ENCODE measurements at regions not wholly inside any gene's neighbourhood (a gene's known extent, or its start where the extent isn't known, plus 50 kb on each side); places are given as distances from the start of the nearest gene placed in this dataset.
"Not testable (repeated sequence)": the region's sequence is repeated elsewhere in the genome, so short reads cannot be mapped to it uniquely, and the experiment has no call there.

GRCh38 chr4:174037049-174037448 lies 246.4 kb downstream of the FBXO8 start:
- ATAC-seq (ENCODE audit: poor library complexity), result no peak
- DNase-seq, result no peak
- intact Hi-C loops (cut with DNase I), result no loop called here

- intact Hi-C loops (cut with DNase I), result no loop called here
- DNase-seq (peak; percentile 37), ATAC-seq (ENCODE audit: poor library complexity) (no peak)
These were observed 246.9 kb downstream of the FBXO8 start for GRCh38 chr4:174036576-174036975.

DNA sequence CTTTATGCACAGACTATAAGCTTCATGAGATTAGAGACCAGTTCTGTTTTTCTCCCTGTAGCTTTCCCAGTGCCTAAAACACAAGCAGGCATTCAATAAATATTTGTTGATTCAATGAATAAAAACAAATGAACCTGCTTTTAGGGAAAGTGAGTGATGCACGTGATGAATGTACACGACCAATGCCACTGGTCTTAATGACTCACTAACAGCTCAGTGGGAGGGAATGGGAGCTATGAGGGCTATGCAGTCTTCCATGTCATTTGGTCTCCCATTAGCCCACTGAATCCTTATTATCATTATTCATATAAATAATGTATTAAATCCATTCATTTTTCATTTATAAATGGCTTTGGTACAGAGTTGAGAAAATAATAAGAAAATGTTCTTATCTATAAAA lies 247.4 kb downstream of the FBXO8 start:
- no peak for ATAC-seq (ENCODE audit: poor library complexity)
- no peak for DNase-seq
- intact Hi-C loops (cut with DNase I), result no loop called here

GRCh38 chr4:174023641-174024040 lies 259.8 kb downstream of the FBXO8 start:
- DNase-seq (no peak), ATAC-seq (ENCODE audit: poor library complexity) (no peak)
- intact Hi-C loops (cut with DNase I), result no loop called here

DNA sequence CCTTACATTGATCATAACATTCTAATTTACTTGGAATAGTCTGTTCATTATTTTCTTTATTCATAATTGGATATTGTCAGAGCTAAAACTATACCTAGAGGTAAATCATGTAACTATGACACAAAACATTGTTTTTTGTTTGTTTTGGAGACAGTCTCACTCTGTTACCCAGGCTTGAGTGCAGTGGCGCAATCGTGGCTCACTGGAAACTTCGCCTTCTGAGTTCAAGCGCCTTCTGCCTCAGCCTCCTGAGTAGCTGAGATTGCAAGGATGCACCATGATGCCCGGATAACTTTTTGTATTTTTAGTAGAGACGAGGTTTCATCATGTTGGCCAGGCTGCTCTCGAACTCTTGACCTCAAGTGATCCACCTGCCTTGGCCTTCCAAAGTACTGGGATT lies 265.2 kb downstream of the FBXO8 start:
- DNase-seq (no peak), ATAC-seq (ENCODE audit: poor library complexity) (no peak)
- intact Hi-C loops (cut with DNase I), result no loop called here

DNA sequence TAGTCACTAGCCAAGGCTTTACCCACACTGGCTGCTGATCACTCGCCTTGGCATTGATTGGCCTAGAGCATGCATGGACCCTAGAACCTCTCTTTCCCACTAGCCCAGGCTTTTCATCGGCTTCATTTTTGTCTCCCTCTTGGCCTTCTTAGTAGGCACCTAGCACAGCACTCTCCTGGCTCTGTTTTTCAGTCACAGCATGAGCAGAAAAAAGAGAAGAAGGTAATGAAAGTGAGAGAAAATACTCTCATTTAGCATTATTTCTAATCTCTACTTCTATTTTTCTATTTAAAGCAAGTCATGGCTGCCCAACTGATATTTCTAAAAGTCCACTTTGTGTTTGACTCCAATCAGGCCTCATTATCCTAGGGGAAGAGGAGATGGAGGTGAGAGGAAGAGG lies 267.2 kb downstream of the FBXO8 start:
- ATAC-seq (ENCODE audit: poor library complexity) (no peak), DNase-seq (no peak)
- intact Hi-C loops (cut with DNase I), result no loop called here

GRCh38 chr4:174012886-174013259 lies 270.6 kb downstream of the FBXO8 start:
- DNase-seq (no peak), ATAC-seq (ENCODE audit: poor library complexity) (no peak)
- intact Hi-C loops (cut with DNase I), result no loop called here

- DNase-seq (no peak), ATAC-seq (ENCODE audit: poor library complexity) (peak; percentile 87)
- intact Hi-C loops (cut with DNase I), result no loop called here
These were observed 271.2 kb downstream of the FBXO8 start for GRCh38 chr4:174012135-174012885.

- no peak for DNase-seq
- intact Hi-C loops (cut with DNase I), result no loop called here
- ATAC-seq (ENCODE audit: poor library complexity), result no peak
These were observed 272.9 kb downstream of the FBXO8 start for GRCh38 chr4:174010547-174010946.

DNA sequence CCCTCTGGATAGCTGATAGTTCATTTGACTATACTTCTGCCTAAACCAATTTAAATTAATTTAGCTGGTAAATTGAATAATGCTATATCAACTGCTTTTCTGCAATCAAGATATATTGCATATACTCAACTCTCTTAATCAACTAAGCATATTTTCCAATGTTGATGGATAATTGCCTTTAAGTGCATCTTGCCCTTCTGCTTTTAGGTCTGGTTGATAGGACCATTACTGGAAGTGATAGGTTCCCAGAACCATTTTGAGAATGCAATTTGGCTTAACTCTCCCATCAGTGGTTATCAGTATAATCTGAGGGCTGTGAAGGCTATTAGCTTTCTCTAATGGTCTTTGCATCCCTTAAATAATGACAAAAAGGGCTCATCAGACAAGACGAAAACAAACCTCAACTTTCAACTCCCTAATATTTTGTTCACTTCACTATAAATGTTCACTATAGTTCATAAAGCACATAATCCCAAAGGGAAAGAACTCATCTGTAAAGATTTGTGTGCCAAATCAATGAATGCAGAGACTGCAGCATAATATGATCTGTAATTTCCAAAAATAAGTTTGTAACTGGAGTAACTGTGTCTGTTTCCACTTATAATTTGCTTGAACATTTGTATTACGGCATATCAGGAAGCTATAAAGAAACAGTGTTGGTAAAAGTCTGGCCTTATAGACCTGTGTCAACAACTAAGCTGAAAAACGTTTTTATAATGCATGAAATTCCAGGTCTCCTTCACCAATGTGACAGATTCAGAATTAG lies 273.6 kb downstream of the FBXO8 start:
- intact Hi-C loops (cut with DNase I), result no loop called here
- no peak for DNase-seq
- ATAC-seq (ENCODE audit: poor library complexity), result no peak

GRCh38 chr4:174005422-174005821 lies 278.0 kb downstream of the FBXO8 start:
- DNase-seq (no peak), ATAC-seq (ENCODE audit: poor library complexity) (peak; percentile 88)
- intact Hi-C loops (cut with DNase I), result no loop called here

DNA sequence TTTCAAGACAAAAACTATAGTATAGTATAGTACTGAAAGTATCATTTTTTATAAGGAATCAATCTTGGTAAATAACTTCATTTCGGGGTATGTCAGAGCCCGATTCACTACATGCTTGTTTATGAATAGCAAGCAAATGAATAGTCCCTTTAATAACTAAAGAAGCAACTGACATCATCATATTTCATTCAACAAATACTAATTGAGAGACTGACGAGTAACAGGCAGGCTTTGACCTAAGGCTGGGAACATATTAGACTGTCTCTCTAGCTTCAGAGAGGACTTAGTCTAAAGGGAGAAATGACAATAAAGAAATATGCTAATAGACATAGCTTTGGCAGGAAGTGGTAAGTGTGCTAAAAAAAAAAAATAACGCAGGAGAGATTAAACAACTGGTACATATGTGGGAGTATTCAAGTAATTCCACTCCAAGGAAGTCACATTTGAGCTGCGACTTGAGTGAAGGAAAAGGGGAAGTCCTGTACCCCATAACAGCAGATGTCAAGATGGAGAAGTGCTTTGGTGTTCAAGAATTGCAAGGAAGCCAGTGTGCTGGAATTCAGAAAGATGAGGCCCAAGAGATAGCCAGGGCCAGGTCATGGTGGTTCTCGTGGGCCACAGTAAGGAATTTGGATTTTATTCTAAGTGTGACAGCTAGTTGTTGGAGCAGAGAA lies 284.9 kb downstream of the FBXO8 start:
- intact Hi-C loops (cut with DNase I), result no loop called here
- no peak for DNase-seq
- no peak for ATAC-seq (ENCODE audit: poor library complexity)

DNA sequence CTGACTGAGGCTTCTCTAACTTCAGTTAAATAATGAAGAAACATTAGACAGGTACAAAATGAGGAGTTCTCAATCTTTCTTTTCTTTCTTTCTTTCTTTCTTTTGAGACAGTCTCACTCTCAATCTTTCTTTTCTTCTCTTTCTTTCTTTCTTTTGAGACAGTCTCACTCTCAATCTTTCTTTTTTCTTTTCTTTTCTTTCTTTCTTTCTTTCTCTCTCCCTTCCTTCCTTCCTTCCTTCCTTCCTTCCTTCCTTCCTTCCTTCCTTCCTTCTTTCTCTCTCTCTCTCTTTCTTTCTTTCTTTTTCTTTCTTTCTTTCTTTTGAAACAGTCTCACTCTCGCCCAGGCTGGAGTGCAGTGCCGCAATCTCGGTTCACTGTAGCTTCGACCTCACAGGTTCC lies 287.7 kb downstream of the FBXO8 start:
- intact Hi-C loops (cut with DNase I); ATAC-seq (ENCODE audit: poor library complexity); DNase-seq: not testable (repeated sequence)

- intact Hi-C loops (cut with DNase I), result loop anchor here (2.0 kb wide), 1 partner anchor 485 kb away; no protein-coding TSS in a partner anchor
- ATAC-seq (ENCODE audit: poor library complexity) (no peak), DNase-seq (no peak)
These were observed 291.7 kb downstream of the FBXO8 start for GRCh38 chr4:173991814-173992213.

- peak; percentile 26 for ATAC-seq (ENCODE audit: poor library complexity)
- intact Hi-C loops (cut with DNase I), result loop anchor here (2.0 kb wide), 1 partner anchor 485 kb away; no protein-coding TSS in a partner anchor
- DNase-seq, result no peak
These were observed 292.2 kb downstream of the FBXO8 start for GRCh38 chr4:173991316-173991715.

GRCh38 chr4:173990869-173991210 lies 292.6 kb downstream of the FBXO8 start:
- DNase-seq, result peak; percentile 84
- ATAC-seq (ENCODE audit: poor library complexity), result peak; percentile 98
- intact Hi-C loops (cut with DNase I), result loop anchor here (2.0 kb wide), 1 partner anchor 484 kb away; no protein-coding TSS in a partner anchor

DNA sequence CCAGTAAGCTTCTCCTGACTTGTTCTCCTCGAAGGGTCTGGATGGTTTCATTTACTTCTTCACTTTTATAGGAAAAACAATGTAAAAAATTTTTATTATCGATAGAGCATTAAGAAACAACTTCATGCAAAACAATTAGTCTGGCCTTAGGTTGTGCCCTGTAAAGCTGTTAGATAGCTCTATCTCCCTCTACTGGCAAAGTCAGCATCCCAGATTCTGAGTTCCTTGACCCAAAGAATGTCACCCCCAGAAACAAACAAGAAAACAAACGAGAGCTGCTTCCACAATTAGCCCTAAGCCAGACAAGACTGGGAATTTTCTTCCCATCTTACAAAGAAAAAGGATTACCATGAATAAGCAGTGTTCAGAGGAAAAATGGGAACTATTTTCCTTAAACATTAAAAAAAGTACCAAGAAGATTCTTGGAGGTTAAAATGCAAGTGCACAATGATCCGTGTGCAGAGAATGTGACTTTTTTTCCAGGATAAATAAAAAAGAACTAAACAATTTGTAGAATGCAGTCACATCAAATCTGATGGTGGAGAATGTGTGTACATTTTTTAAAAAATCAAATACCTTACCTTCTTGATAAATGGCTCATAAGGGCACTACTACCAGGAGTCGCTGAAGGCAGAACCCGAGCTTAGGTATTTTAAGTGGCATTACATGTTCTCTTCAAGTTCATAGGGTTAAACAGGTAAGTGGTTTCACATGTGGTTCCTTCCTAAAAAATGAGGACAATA lies 293.2 kb downstream of the FBXO8 start:
- DNase-seq, result no peak
- intact Hi-C loops (cut with DNase I), result loop anchor here (2.0 kb wide), 1 partner anchor 483 kb away; no protein-coding TSS in a partner anchor

DNA sequence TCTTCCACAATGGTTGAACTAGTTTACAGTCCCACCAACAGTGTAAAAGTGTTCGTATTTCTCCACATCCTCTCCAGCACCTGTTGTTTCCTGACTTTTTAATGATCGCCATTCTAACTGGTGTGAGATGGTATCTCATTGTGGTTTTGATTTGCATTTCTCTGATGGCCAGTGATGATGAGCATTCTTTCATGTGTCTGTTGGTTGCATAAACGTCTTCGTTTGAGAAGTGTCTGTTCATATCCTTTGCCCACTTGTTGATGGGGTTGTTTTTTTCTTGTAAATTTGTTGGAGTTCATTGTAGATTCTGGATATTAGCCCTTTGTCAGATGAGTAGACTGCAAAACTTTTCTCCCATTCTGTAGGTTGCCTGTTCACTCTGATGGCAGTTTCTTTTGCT lies 319.9 kb downstream of the FBXO8 start:
- intact Hi-C loops (cut with DNase I); DNase-seq; ATAC-seq (ENCODE audit: poor library complexity): not testable (repeated sequence)

More for the DNA sequence above, 293.2 kb downstream of the FBXO8 start:
- ATAC-seq (ENCODE audit: poor library complexity), result peak; percentile 92

DNA sequence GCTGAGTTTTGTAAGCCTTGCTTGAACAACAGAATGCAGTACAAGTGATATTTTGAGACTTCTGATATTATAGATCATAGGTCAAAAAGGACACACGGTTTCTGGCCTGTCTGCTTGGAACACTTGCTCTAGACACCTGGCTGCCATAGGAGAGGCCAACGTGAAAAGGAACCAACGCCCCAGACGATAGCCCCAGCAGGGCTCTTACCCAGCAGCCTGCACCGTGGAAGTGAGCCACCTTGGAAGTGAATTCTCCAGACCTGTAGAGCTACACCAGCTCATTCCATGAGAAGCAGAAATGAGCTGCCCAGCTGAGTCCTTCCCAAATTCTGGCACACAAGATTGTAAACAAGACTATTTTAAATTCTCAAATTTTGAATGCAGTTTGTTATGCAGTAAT lies 323.1 kb downstream of the FBXO8 start:
- DNase-seq, result no peak
- intact Hi-C loops (cut with DNase I), result no loop called here

More for the DNA sequence above, 323.1 kb downstream of the FBXO8 start:
- ATAC-seq (ENCODE audit: poor library complexity), result no peak
